AG08395 (cell line): ENCODE measurements at regions not wholly inside any gene's neighbourhood (a gene's known extent, or its start where the extent isn't known, plus 50 kb on each side); places are given as distances from the start of the nearest gene placed in this dataset.
A peak's percentile ranks its signal among the peaks of the same experiment; 100 is the strongest.

Experiments used
- DNase-seq: peaks from one replicate; pipeline ENCODE4 v3.0.0; 2012; ENCODE audit warnings: mixed read lengths, low spot score

- DNase-seq, result no peak
Measured at GRCh38 chr13:73248711-73249580, 190.1 kb downstream of the KLF5 start.

- DNase-seq, result no peak
Measured at GRCh38 chr13:73248154-73248553, 189.3 kb downstream of the KLF5 start.

DNA sequence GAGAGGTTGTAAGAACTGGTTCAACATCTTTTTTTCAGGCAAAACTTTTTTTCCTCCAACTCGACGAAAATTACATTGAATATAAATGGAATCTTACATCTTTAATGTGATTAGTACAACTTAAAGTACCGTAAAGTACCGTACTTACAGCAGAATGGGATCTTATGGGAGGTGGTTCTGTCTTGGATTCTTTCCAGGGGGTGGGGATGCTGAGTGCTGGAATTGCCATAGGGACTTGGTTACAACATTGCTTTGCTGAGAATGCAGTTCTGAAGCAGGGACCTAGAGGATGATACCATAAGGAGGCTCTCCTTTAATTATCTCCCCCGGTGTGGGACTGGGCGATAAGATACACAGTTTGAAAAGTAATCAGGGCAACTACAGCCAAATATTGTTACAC is 186.4 kb downstream of the KLF5 start:
- DNase-seq, result no peak

DNA sequence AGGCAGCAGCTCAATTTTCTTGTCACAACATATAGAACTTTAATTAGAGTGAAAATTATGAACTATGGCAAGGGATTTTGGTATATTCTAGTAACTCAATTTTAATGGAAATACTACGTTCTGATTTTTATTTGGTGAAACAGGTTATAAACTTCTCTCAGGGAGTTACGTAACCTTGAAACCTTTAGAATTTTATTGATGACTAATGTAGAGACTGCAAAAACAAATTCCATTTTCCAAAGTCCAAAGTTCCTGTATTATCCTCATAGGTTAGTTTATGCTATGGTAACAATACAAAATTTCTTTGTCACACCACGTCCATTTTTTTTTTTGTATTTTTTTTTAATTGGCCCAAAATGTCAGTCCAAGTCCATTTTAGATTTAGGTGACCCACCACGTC is 185.7 kb downstream of the KLF5 start:
- DNase-seq, result no peak

GRCh38 chr13:73242515-73243015 is 183.8 kb downstream of the KLF5 start:
- no peak for DNase-seq

- no peak for DNase-seq
Measured at GRCh38 chr13:73240193-73240592, 181.4 kb downstream of the KLF5 start.

- no peak for DNase-seq
Measured at GRCh38 chr13:73235385-73235784, 176.6 kb downstream of the KLF5 start.

- no peak for DNase-seq
Measured at GRCh38 chr13:73231471-73231870, 172.7 kb downstream of the KLF5 start.

DNA sequence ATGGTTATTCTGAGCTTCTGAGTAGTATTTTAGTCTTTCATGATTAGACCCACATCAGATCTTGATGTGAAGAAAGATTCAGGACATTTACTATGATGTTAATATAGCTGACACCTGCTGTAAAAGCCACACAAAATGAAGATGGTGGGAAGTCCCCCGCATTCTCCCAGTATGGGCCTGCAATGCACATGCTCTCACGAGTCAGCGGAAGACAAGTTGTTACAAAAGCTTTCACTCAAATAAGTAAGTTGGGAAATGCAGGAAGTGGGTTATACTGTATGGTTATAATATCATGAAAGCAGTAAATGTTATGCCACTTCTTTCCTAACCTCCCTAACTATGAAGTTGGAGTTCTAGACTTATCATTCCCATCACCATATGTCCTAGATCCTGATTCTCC is 171.9 kb downstream of the KLF5 start:
- no peak for DNase-seq

- DNase-seq, result no peak
Measured at GRCh38 chr13:73228546-73228945, 169.7 kb downstream of the KLF5 start.

- DNase-seq, result no peak
Measured at GRCh38 chr13:73225990-73226389, 167.2 kb downstream of the KLF5 start.

DNA sequence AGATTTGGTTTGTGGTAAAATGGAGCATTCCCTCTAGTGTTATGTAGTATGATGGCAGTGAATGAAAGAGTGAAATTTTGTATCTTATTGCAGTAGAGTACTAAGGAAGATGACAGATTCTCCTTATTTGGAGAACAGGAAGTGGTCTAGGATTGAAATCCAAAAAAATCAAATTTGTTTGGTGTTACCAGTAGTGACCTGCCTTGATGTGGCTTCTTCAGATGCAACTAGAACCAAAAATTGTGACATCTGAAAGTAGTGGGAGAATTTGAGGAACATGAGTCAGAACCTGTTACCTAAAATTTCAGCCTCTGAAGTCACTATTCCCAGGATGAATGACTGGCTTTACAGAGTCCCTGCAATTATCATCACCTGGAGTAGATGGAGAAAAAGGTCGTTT is 165.9 kb downstream of the KLF5 start:
- no peak for DNase-seq

DNA sequence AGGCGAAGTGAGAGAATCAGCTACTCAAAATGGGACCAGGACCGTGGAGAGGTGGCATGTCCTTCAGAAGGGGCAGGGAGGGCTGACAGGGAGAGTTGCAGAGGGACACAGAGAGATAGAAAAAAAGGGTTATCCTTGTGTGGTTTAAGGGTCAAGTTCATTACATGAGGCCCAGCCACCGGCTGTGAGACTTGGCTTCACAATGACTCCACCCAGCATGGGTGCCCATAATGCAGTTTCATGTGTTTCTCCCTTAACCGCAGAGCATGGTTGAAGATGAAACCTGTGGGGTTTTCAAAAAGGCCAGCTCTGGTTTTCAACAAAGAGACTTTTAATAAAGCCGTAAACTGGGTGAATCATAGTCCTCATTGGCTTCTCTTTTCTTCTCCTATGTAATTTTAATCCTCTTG is 164.6 kb downstream of the KLF5 start:
- DNase-seq, result no peak

DNA sequence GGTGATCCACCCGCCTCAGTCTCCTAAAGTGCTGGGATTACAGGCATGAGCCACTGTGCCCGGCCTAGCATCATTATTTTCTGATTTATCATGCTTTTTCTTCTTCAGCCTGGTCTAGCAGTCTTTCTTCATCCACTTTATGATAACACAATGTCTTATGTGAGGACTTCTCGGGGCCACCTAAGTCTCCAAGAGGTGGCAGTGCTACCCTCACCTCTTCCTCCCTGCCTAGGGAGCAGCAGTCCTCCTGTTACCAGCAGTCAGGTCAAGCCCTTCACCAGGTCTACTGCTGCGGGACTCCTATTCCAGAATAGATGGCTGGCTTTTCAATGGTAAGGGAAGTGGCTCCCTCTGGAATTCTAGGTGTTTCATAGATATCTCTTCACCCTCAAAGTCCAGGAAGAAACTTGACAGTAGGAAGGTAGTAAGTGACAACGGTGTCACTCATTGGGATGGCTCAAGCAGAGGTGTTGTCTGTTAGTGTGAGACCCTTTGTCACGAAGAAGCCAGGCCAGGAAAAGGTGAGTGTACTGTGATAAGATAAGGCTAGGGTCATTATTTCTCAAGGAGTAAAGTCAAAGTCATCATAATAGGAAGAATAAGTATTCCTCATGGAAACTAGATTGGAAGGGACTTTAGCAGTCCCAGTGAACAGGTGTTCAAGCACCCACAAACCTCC is 164.0 kb downstream of the KLF5 start:
- no peak for DNase-seq

- DNase-seq, result no peak
Measured at GRCh38 chr13:73220966-73221720, 162.3 kb downstream of the KLF5 start.

- no peak for DNase-seq
Measured at GRCh38 chr13:73218181-73218580, 159.4 kb downstream of the KLF5 start.

DNA sequence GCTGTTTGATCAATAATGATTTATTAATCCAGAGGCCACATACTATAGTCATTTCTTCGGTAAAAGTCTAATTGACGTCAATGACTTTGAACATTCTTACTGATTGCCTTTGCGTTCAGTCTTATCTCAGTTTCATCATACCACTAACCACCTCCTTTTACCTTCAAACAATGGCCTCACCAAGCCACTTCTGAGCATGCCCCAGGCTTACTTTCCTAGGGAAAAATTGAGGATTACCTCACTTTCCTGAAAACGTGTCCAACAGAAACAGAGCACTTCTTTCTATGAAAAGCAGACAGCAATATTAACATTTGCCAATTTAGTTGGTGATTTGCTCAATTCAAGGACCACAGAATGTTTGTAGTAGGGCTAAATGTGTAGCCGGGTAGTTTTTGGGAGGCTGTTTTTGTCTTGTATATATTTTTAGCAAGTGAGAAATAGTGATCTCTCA is 157.6 kb downstream of the KLF5 start:
- peak; percentile 24 for DNase-seq

DNA sequence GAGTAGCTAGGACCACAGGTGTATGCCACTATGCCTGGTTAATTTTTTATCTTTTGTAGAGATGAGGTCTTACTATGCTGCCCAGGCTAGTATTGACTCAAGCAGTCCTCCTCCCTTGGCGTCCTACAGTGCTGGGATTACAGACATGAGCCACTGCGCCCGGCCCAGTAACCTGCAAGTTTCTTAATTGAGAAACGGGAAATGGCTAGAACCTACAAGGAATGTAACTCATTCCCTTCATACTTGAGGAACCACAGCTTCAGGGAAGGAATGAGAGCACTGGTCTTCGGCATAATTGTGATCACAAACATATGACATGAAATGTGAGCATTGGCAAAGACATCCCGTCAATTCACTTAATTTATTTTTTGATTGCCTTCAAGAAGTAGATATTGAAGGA is 157.0 kb downstream of the KLF5 start:
- DNase-seq, result peak; percentile 49

DNA sequence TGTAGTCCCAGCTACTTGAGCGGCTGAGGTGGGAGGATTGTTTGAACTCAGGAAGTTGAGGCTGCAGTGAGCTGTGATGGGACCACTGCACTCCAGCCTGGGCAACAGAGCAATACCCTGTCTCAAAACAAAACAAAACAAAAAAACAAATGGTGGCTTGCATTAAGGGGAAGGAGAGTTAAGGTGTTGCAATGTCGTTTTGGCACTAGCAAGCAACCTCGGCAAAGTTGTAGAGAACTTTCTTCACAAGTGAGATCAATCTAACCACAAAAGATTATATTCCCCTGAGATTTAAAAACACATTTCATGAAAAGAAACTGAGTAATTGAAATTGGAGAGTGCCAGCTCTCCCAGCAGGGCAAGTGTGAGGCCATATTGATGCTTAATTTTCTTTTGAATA is 153.7 kb downstream of the KLF5 start:
- no peak for DNase-seq

DNA sequence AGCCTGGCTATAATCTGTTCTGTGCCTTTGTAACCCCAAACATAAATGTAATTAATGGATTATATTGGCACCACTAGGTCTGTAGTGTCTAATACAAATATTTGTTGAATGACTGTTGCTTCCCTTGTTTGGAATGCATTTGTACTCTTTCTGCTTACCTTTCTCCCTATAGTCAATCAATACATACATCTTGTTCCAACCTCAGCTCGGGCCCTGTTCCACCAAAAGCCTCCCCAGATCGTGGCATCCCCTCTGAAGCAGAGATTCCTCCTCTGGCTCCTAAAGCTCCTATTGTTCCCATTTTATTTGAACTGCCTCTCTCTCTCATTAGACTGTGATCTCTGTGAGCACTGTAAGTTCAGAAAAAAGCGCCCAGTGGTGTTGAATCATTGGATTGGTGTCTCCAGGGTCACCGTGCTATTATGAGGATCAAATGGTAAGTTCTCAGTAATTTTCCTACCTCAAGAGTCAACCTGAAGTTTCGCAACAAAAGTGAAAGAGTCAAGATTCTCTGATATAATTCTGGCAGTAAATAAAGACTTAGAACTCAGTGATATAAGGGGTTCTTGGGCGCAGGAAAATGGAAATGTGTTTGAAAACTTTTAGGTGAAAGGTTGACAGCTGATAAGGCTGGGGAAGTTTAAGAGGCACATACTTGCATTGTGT is 151.5 kb downstream of the KLF5 start:
- DNase-seq, result no peak

- DNase-seq, result no peak
Measured at GRCh38 chr13:73204952-73205351, 146.1 kb downstream of the KLF5 start.

GRCh38 chr13:73201626-73202025 is 142.8 kb downstream of the KLF5 start:
- DNase-seq, result no peak
